Stimulated activated CD8-positive, alpha-beta memory T cell treated with anti-CD3 and anti-CD28 coated beads, Interleukin-7, amount 100 ng/mL, for 48 hours (primary cell): ENCODE measurements at regions not wholly inside any gene's neighbourhood (a gene's known extent, or its start where the extent isn't known, plus 50 kb on each side); places are given as distances from the start of the nearest gene placed in this dataset.
"Not testable (repeated sequence)": the region's sequence is repeated elsewhere in the genome, so short reads cannot be mapped to it uniquely, and the experiment has no call there.

ENCODE experiments used
- DNase-seq, 2 donors: peaks; one replicate each; pipeline ENCODE4 v3.0.0-alpha.2; 2020; ENCODE audit warnings: low read depth in 1 of 2; ENCODE audit errors: extremely low read depth in 1 of 2

DNA sequence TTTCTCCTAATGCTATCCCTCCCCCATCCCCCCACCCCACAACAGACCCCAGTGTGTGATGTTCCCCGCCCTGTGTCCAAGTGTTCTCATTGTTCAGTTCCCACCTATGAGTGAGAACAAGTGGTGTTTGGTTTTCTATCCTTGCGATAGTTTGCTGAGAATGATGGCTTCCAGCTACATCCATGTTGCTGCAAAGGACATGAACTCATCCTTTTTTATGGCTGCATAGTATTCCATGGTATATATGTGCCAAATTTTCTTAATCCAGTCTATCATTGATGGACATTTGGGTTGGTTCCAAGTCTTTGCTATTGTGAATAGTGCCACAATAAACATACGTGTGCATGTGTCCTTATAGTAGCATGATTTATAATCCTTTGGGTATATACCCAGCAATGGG is 83.6 kb upstream of the CALCR start:
- DNase-seq = not testable (repeated sequence)

DNA sequence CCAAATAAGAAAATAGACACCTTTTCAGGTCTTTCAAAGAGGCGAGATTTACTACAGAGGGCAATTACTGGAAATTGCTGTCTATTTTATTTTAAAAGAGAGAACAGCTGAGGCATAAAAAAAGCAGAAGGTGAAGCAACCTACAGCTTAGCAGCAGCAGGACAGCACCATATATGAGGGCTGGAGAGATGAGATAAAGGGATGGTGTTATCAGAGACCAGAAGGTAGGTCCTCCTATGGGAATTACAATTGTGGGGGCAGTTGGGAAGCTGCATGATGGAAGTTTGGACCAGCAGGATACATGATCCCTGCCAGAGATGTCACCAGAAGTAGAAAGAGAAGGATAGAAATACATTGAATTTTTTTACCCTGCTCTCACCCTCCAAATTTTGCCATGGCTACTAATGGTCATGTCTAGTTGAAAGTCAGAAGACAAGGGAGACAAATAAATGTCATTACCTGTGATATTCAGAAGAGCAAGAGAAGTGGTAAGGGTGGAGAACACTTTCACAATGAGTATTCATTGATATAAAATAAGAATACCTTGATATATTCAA is 77.2 kb upstream of the CALCR start:
- DNase-seq = no peak

DNA sequence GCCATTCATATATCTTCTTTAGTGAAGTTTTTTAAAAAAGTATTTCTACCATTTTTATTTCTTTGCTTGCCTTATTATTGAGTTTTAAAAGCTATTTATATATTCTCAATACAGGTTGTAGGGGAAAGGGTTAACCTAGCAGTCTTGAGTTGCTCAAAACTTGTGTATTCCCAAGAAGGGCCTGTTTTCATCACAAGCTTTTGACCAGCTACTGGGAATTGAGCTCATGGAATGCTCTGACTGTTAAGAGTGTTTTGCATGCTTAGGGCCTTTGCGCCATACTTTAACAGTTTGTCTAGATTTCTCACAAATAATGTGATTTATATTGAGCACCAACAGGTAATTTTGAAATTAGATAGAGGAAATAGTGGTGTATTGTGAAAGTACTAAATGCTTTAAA is 72.0 kb upstream of the CALCR start:
- DNase-seq = no peak

DNA sequence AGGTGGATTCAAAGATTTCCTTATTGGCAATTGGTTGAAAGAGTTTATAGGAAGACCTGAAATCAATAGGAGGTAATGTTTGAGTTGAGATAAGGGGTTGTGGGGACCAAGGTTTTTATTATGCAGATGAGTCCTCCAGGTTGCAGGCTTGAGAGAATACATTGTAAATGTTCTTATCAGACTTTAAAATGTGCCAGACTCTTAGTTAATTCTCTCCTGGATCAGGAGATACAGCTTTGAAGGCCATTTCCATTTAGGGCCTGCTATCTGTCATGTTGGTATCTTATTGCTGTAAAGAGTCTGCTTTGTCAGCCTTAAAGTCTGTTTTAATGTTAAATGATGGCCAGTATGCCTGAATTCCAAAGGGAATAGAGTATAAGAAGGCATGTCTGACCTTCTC is 61.8 kb upstream of the CALCR start:
- DNase-seq = no peak

DNA sequence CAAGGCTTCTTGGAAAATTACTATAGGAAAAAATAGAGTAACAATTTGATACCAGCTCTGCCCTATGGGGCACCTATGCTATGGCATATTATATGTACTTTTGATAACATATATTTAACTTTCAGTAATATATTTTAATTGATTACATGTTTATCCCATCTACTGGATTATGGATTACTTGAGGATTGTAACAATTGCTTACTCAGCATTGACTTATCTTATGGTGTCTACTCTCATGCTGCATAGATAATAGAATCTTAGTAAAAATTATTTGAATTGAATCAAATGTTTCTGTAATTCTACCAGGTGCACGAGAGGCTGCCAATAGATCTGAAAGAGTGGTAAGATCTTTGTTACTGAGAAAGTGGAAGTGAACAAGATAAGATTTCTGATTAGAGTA is 57.8 kb upstream of the CALCR start:
- DNase-seq = no peak

DNA sequence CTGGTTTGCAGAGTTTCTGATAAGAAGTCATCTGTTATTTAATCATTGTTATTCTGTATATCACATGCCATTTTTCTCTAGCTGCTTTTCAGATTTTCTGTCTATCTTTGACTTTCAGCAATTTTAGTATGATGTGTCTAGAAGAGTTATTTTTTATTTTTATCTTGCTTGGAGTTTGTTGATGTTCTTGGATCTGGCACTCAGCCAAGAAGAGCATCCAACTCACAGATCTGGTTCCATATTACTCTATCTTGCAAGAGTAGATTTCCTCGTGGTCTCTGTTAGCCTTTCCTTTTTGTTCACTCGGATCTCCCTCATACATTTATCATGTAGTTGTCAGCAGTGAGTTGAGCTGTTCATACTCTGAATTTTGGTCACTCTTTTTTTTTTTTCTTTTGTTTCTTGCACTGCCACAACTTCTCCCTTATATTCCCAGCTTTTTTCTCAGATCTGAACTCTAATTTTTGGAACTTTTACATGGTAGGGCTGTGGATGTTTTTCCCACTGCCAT is 54.8 kb upstream of the CALCR start:
- no peak for DNase-seq

DNA sequence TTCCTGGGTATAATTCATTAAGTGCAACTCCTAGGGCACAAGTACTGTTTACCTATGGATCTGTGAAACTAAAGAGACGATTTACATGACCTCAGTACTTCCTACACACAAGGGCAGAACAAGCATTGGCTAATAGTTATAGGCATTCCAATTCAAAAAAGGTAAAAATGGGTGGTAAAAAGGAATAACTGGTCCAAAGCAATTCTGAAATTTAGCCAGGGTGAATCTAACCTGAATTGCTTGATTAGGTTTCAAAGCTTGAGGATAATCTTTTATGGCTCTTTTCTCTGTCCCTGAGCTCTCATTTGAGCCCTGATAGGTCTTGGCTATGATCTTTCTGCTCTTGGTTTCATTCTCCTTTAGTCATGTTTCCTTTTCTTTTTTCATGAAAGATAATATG is 52.3 kb upstream of the CALCR start:
- DNase-seq = no peak
